HG02623 (cell line): ENCODE measurements at regions not wholly inside any gene's neighbourhood (a gene's known extent, or its start where the extent isn't known, plus 50 kb on each side); places are given as distances from the start of the nearest gene placed in this dataset.
"Not testable (repeated sequence)": the region's sequence is repeated elsewhere in the genome, so short reads cannot be mapped to it uniquely, and the experiment has no call there.

Source experiments
- ATAC-seq: cut with Tn5 transposase; IDR thresholded peaks from one replicate; pipeline ENCODE4 v1.9.1; 2021; ENCODE audit warnings: moderate library complexity; ENCODE audit not compliant: unreplicated experiment

- ATAC-seq = no peak
These were observed 759.2 kb upstream of the SLITRK1 start for GRCh38 chr13:84641491-84641890.

DNA sequence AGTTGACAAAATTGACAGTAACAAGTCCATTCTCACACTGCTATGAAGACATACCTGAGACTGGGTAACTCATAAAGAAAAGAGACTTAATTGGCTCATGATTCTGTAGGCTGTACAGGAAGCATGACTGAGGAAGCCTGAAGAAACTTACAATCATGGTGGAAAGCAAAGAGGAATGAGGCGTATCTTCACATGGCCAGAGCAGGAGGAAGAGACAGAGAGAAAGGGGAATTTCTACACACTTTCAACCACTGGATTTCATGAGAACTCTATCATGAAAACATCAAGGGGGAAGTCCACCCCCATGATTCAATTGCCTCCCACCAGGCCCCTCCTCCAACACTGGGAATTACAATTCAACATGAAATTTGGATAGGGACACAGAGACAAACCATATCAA lies 758.4 kb upstream of the SLITRK1 start:
- no peak for ATAC-seq

GRCh38 chr13:84630476-84630875 lies 748.2 kb upstream of the SLITRK1 start:
- no peak for ATAC-seq

DNA sequence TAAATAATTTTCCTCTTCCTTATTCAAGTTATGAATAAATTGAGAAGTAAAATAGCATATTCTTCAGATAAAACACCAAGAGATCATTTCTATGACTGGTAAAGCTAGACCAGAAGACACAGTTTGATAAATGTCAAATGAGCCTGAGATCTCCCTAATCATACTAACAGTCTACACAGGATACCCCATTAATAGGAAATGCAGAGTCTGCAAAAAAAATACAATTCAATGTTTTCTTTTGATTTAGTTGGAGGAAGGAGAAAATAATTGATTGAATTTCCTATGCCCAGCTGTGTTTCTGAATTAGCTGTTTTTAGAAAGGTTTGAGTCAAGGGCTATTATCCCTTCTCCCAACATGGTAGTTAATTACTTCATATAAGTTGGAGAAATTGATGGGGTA lies 734.6 kb upstream of the SLITRK1 start:
- no peak for ATAC-seq

DNA sequence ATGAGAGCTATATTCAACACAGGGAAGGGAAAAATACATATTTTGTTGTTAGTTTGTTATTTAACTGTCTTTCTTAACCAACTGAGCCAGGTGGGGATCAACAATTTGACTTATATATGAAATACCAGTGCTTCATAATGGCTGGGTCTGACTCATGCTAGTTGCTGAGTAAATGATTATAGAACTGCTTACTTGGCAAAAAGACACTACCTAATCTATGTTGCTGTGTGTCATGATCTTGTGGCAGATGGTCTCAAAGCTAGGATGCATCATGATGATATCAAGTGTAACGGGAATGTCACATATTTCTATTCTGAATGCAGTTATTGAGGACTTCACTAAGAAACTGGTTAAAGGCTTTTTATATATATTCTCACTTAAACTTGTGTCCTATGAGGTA lies 727.4 kb upstream of the SLITRK1 start:
- ATAC-seq = no peak

DNA sequence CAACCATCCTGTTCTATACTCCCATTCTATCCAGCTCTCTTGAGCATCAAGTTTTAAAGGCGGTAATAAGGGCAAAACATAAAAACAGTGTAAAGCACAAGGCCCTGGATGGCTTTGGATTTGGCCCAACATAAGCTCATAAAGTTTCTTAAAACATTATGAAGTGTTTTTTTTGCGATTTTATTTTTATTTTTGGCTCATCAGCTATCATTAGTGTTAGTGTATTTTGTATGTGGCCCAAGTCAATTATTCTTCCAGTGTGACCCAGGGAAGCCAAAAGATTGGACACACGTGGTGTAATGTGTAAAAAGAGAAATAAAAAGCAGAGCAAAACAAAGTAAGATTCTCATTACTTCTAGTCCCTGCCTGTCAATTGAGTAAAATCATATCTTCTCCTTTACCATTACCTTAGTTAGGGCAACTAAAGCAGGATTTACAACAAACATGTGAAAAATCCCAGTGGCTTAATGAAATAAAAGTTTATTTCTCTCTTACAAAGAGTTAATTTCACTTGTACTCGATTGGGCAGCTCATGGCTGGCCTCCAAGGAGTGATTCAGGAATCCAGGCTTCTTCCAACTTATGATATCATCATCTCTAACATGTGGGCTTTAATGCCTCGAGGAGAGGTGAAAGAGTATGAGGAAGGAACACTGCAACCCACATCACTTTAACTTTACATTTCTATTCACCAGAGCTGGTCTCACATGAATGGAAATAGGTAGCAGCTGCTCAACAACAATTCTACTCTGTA lies 725.2 kb upstream of the SLITRK1 start:
- no peak for ATAC-seq

- no peak for ATAC-seq
These were observed 724.3 kb upstream of the SLITRK1 start for GRCh38 chr13:84606616-84607015.

GRCh38 chr13:84605927-84606326 lies 723.7 kb upstream of the SLITRK1 start:
- ATAC-seq = no peak

- no peak for ATAC-seq
These were observed 709.2 kb upstream of the SLITRK1 start for GRCh38 chr13:84591444-84591843.

- ATAC-seq = no peak
These were observed 708.4 kb upstream of the SLITRK1 start for GRCh38 chr13:84590663-84591062.

- ATAC-seq = no peak
These were observed 705.7 kb upstream of the SLITRK1 start for GRCh38 chr13:84588023-84588422.

GRCh38 chr13:84579901-84580300 lies 697.6 kb upstream of the SLITRK1 start:
- not testable (repeated sequence) for ATAC-seq

DNA sequence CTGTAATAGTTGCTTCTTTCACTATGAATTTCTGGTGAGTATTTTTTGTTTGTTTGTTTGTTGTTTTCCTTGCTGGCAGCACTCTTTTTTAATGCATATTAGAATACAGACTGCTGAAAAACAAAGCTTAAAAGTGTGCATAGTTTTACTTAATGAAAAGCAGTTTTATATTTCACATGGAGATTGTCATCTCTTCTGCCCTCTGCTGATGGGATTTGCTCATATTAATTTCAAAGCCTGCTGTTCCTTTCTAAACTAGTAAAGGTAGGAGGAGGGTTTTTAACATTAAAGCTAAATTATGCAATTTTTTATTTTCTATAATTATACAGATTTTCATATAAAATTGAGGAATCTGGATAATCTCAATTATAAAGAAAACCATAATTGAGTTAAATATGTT lies 692.6 kb upstream of the SLITRK1 start:
- no peak for ATAC-seq

- ATAC-seq = no peak
These were observed 689.0 kb upstream of the SLITRK1 start for GRCh38 chr13:84571264-84571663.

DNA sequence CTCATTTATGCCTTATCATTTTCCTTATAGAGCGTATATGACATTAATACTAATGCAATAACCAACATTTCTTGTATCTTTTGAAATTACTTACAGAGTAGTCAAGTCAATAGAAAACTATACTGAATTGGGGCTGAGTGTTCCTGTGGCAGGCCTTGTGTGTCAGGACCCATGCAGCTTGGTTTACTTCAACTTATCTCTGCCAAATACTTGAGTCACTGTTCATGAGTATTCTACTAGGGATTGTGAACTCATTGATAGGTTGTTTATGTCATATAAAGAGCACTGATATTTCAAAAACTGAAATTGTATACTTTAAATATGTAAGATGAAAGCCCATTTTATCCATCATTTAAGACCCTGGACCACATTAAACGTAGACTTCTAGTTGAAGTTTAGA lies 688.6 kb upstream of the SLITRK1 start:
- ATAC-seq = no peak

- no peak for ATAC-seq
These were observed 687.1 kb upstream of the SLITRK1 start for GRCh38 chr13:84569366-84569765.

GRCh38 chr13:84567848-84568247 lies 685.6 kb upstream of the SLITRK1 start:
- no peak for ATAC-seq

DNA sequence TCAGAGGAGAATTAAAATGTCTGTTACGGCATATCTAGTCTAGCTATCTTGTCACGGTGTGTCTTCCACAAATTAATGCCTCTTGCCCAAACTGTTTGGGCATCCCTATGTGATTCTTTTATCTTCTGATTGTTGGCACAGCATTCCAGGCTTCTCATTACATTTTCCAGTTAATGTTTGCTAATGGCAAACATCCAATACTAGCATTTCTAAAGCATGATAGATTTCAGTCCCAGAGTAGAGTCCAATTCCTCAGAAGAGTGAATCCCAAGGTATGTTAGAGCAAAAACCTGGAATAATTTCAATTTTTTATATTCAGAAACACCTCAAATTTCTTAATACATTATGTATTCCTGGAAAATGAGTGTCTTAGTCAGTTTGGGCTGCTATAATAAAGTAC lies 684.5 kb upstream of the SLITRK1 start:
- ATAC-seq = no peak

DNA sequence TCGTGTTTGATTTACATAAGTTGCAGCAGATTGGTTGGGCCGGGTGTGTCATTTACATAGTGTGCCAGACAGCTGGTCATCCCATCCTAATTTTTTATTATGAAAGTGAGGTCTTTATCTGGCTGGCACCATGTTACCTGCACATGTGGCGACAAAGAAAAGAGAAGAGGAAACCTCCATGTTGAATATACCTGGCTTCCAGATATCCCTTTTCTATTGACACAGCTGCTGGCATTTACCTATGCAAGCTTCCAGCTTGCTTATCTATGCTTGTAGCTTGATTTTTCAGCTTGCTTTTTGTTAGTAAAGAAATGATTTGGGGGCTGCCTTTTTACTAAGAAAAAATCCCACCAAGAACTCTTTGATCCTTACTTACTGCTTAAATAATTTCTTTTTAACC lies 681.3 kb upstream of the SLITRK1 start:
- ATAC-seq = no peak

DNA sequence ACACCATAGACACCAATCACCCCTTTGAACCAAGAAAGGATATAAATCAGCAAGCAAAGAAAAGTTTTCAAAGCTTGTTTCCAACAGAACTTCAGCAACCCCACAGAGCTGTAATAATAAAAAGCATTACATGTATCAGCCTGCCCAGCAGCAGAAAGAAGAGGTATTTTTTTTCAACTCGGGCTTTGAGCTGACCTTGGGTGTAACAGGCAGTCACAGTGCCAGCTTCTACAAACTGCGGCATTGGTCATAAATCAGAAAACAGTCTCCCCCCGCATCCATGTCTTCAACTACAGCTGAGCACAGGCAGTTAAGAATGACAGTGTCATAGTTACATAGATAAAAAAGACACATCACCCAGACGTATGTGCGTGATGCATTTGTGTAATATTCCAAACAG lies 671.0 kb upstream of the SLITRK1 start:
- ATAC-seq = no peak

DNA sequence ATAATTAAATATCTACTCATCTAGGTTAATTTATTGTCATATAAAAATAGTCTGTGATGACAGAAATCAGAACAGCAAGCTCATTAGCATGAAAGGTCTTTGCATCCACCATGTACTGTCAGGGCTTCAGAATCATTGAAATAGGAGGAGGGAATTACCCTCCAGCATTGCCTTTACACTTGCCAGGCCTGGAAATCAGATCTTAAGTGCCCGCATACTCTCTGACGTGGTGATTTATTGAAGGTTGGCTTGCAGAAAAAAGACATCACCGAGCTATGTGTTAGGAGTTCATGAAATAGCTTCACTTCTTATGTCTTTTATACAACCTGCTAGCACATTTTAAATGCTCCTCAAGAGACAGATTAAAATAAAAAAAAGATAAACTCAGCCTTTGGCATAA lies 661.7 kb upstream of the SLITRK1 start:
- no peak for ATAC-seq

DNA sequence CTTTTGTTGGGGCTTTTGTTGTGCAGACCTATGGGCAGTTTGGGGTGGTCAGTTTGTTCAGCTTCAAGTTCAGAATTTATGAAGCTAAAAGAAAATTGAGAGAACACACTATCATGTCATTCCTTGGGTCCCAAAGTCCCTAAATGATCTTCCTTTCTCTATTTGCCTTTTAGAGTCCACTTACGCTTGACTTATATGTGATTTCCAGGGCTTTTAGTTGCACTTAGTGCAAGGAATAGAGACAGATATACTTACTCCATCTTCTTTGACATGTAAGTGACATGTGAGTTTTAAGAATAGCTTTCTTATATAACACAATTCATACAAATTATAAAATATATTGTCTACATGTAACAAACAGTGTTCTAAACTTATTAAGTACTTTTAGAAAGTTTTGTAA lies 660.1 kb upstream of the SLITRK1 start:
- no peak for ATAC-seq

DNA sequence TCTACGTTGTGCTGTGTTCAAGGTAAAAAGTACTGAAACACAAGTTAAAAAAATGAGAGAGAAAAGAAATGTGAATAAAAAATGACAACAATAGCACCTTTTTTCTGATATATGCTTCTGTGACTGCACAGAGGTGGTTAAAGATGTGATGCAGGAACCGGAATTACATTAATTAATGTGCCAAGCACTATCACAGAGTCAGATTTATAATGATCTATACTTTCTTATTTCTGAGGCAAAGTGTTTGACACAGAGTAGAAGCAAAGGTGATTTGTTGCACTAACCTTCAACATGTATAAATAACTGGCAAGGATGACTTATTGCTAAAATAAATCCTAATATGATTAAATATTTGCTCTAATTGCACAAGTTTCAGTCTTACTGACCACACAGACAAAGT lies 654.6 kb upstream of the SLITRK1 start:
- ATAC-seq = no peak
